Caco-2 (cell line): ENCODE measurements at regions not wholly inside any gene's neighbourhood (a gene's known extent, or its start where the extent isn't known, plus 50 kb on each side); places are given as distances from the start of the nearest gene placed in this dataset.

Source experiments
- BruUV-seq: library from RNA; stranded (reverse); fragments of 400-500 nt; replicated peaks from 2 replicates; lab custom pipeline; 2021; lab: Mats Ljungman, UMichigan
- CTCF ChIA-PET: fragments of 300-600 bp; sonication (Branson Sonifier 250); formaldehyde crosslinking; loops from one replicate; lab custom pipeline; 2022; ENCODE audit warnings: antibody characterized with exemption; lab: Charles Lee
- POLR2A ChIA-PET: fragments of 300-600 bp; sonication (Branson Sonifier 250); formaldehyde crosslinking; loops from one replicate; lab custom pipeline; 2022; ENCODE audit warnings: antibody characterized with exemption; lab: Charles Lee
- DNase-seq, 2 experiments: peaks; one replicate each; pipeline versions ENCODE4 v3.0.0 to v3.0.0-alpha.2; 2020 to 2022
- H3K27me3 ChIP-seq: replicated peaks from 2 replicates; pipeline ENCODE4 v1.6.0; 2011; ENCODE audit warnings: low read length; ENCODE audit not compliant: control insufficient read depth, insufficient read depth
- H3K36me3 ChIP-seq: 2 replicates; pipeline ENCODE4 v1.5.1; 2011; ENCODE audit warnings: low read length; ENCODE audit not compliant: control insufficient read depth, insufficient read depth
- H3K4me1 ChIP-seq: fragments of 250-450 bp; sonication (Bioruptor Pico); 2 replicates; pipeline ENCODE4 v1.5.1; 2020; ENCODE audit warnings: mild to moderate bottlenecking
- H3K4me3 ChIP-seq: 2 replicates; pipeline ENCODE4 v1.5.1; 2011; ENCODE audit warnings: low read depth, mild to moderate bottlenecking, control low read depth, low read length
- H3K9me3 ChIP-seq: fragments of 250-450 bp; sonication (Bioruptor Pico); 2 replicates; pipeline ENCODE4 v1.5.1; 2020; ENCODE audit warnings: mild to moderate bottlenecking, moderate library complexity
- H3K27ac Mint-ChIP-seq: one replicate; pipeline ENCODE4 v1.8.0; 2022; ENCODE audit warnings: mixed read lengths; ENCODE audit not compliant: unreplicated experiment
- H3K27me3 Mint-ChIP-seq: one replicate; pipeline ENCODE4 v1.8.0; 2022; ENCODE audit warnings: mixed read lengths; ENCODE audit not compliant: insufficient read depth, unreplicated experiment
- H3K36me3 Mint-ChIP-seq: one replicate; pipeline ENCODE4 v1.8.0; 2022; ENCODE audit warnings: mild to moderate bottlenecking, mixed read lengths; ENCODE audit not compliant: insufficient read depth, unreplicated experiment
- H3K4me1 Mint-ChIP-seq: one replicate; pipeline ENCODE4 v1.8.0; 2022; ENCODE audit warnings: low read depth, mixed read lengths; ENCODE audit not compliant: unreplicated experiment
- H3K4me3 Mint-ChIP-seq: one replicate; pipeline ENCODE4 v1.8.0; 2022; ENCODE audit warnings: mild to moderate bottlenecking, moderate library complexity, mixed read lengths; ENCODE audit not compliant: unreplicated experiment
- H3K9me3 Mint-ChIP-seq: one replicate; pipeline ENCODE4 v1.8.0; 2022; ENCODE audit warnings: mixed read lengths; ENCODE audit not compliant: unreplicated experiment
- CTCF ChIP-seq, 2 experiments: fragments of 200-600 bp in 1 of 2; IDR thresholded peaks; 1 replicate in 1 of 2; 2 replicates in 1 of 2; pipeline versions ENCODE4 v1.5.1 to v1.8.0; 2011 to 2022; ENCODE audit warnings: antibody characterized with exemption in 1 of 2, control low read depth in 1 of 2, inconsistent platforms in 1 of 2, low read depth in 1 of 2, low read length in 1 of 2, mild to moderate bottlenecking in 1 of 2, moderate library complexity in 1 of 2; ENCODE audit not compliant: insufficient read depth in 1 of 2, severe bottlenecking in 1 of 2, unreplicated experiment in 1 of 2
- intact Hi-C: fragments of 100-400 bp; cut with micrococcal nuclease; formaldehyde crosslinking; loops from one replicate; pipeline ENCODE4 v1.10.0; 2022; ENCODE audit not compliant: unreplicated experiment

- ChIA-PET POLR2A (no interaction called here), CTCF (no interaction called here)
- no peaks in the 10 kb centered on the region for H3K27me3 ChIP-seq
- TF ChIP-seq CTCF (IDR thresholded peaks at IDR 0.05; ENCODE audit: insufficient read depth in 1 of 2, low read depth in 1 of 2, low read length in 1 of 2, severe bottlenecking in 1 of 2, unreplicated experiment in 1 of 2) = no peak
- H3K4me1 Mint-ChIP-seq = peaks cover 11% of the 10 kb centered on the region
- H3K9me3 ChIP-seq = no peaks in the 10 kb centered on the region
- no peaks in the 10 kb centered on the region for H3K9me3 Mint-ChIP-seq
- no peaks in the 10 kb centered on the region for H3K27me3 Mint-ChIP-seq
- no peak overlapping the region for H3K4me3 Mint-ChIP-seq
- no TSS peak for BruUV-seq
- H3K4me1 ChIP-seq = 0 out of 2 replicates have a peak, but pooled peaks cover 7% of the 10 kb centered on the region
- no peak for DNase-seq
- no peak overlapping the region for H3K27ac Mint-ChIP-seq
- H3K4me3 ChIP-seq = no peak overlapping the region
- intact Hi-C loops = no loop called here
- no peaks in the 10 kb centered on the region for H3K36me3 Mint-ChIP-seq
- H3K36me3 ChIP-seq = no peaks in the 10 kb centered on the region
Observed at GRCh38 chr12:114876968-114877680, 193.1 kb upstream of the TBX3 start.

- Histone ChIP-seq H3K4me3 (no peak overlapping the region), H3K27me3 (no peaks in the 10 kb centered on the region), H3K4me1 (0 out of 2 replicates have a peak, but pooled peaks cover 7% of the 10 kb centered on the region), H3K36me3 (no peaks in the 10 kb centered on the region), H3K9me3 (no peaks in the 10 kb centered on the region)
- no peak for DNase-seq
- Mint-ChIP-seq H3K27me3 (no peaks in the 10 kb centered on the region), H3K4me1 (peaks cover 11% of the 10 kb centered on the region), H3K4me3 (no peak overlapping the region), H3K9me3 (no peaks in the 10 kb centered on the region), H3K27ac (no peak overlapping the region), H3K36me3 (no peaks in the 10 kb centered on the region)
- intact Hi-C loops = no loop called here
- ChIA-PET POLR2A (no interaction called here), CTCF (no interaction called here)
- no peak for TF ChIP-seq CTCF (IDR thresholded peaks at IDR 0.05; ENCODE audit: insufficient read depth in 1 of 2, low read depth in 1 of 2, low read length in 1 of 2, severe bottlenecking in 1 of 2, unreplicated experiment in 1 of 2)
- no TSS peak for BruUV-seq
Observed at GRCh38 chr12:114875313-114875712, 191.3 kb upstream of the TBX3 start.

GRCh38 chr12:114873656-114874055, 189.7 kb upstream of the TBX3 start:
- POLR2A ChIA-PET = no interaction called here
- Histone ChIP-seq H3K4me3 (no peak overlapping the region), H3K4me1 (0 out of 2 replicates have a peak, but pooled peaks cover 7% of the 10 kb centered on the region), H3K9me3 (no peaks in the 10 kb centered on the region), H3K36me3 (no peaks in the 10 kb centered on the region), H3K27me3 (no peaks in the 10 kb centered on the region)
- H3K36me3 Mint-ChIP-seq = no peaks in the 10 kb centered on the region
- intact Hi-C loops = no loop called here
- H3K9me3 Mint-ChIP-seq = no peaks in the 10 kb centered on the region
- no TSS peak for BruUV-seq
- CTCF ChIA-PET = no interaction called here
- TF ChIP-seq CTCF (IDR thresholded peaks at IDR 0.05; ENCODE audit: insufficient read depth in 1 of 2, low read depth in 1 of 2, low read length in 1 of 2, severe bottlenecking in 1 of 2, unreplicated experiment in 1 of 2) = no peak
- no peaks in the 10 kb centered on the region for H3K27me3 Mint-ChIP-seq
- H3K4me3 Mint-ChIP-seq = no peak overlapping the region
- no peak overlapping the region for H3K27ac Mint-ChIP-seq
- H3K4me1 Mint-ChIP-seq = peaks cover 6% of the 10 kb centered on the region
- DNase-seq = no peak
